PC-9 (cell line): ENCODE measurements at regions not wholly inside any gene's neighbourhood (a gene's known extent, or its start where the extent isn't known, plus 50 kb on each side); places are given as distances from the start of the nearest gene placed in this dataset.

Experiments used
- BruUV-seq: library from RNA; stranded (reverse); fragments of 400-500 nt; replicated peaks from 2 replicates; lab custom pipeline; 2021; lab: Mats Ljungman, UMichigan
- CTCF ChIA-PET: fragments of 300-600 bp; sonication (Branson Sonifier 250); formaldehyde crosslinking; loops from one replicate; lab custom pipeline; 2022; ENCODE audit warnings: antibody characterized with exemption; lab: Charles Lee
- POLR2A ChIA-PET: fragments of 300-600 bp; sonication (Branson Sonifier 250); formaldehyde crosslinking; loops from one replicate; lab custom pipeline; 2022; ENCODE audit warnings: antibody characterized with exemption; ENCODE audit not compliant: unreplicated experiment; lab: Charles Lee
- DNase-seq, 2 experiments: peaks; one replicate each; pipeline versions ENCODE4 v3.0.0 to v3.0.0-alpha.2; 2015 to 2022; ENCODE audit warnings: mixed read lengths in 1 of 2
- H2AFZ ChIP-seq: fragments of 200-600 bp; sonication (generic); 2 replicates; pipeline ENCODE4 v1.8.1; 2017; ENCODE audit warnings: antibody characterized with exemption
- H3F3A ChIP-seq: fragments of 200-600 bp; sonication (generic); 2 replicates; pipeline ENCODE4 v1.8.1; 2017; ENCODE audit warnings: antibody characterized with exemption, mild to moderate bottlenecking, low read depth; ENCODE audit not compliant: insufficient read depth
- H3K27ac ChIP-seq: fragments of 200-600 bp; sonication (generic); 2 replicates; pipeline ENCODE4 v1.6.1; 2016; ENCODE audit warnings: mixed run types
- H3K27me3 ChIP-seq: fragments of 200-600 bp; sonication (generic); 2 replicates; pipeline ENCODE4 v1.6.1; 2016; ENCODE audit warnings: low read depth, mixed run types; ENCODE audit not compliant: insufficient read depth
- H3K36me3 ChIP-seq: fragments of 200-600 bp; sonication (generic); 2 replicates; pipeline ENCODE4 v1.6.1; 2016; ENCODE audit warnings: low read depth, mixed run types
- H3K4me1 ChIP-seq: fragments of 200-600 bp; sonication (generic); replicated peaks from 2 replicates; pipeline ENCODE4 v1.6.1; 2016; ENCODE audit warnings: mixed run types; ENCODE audit not compliant: insufficient read depth
- H3K4me2 ChIP-seq: fragments of 200-600 bp; sonication (generic); 2 replicates; pipeline ENCODE4 v1.6.1; 2017; ENCODE audit warnings: mixed run types
- H3K4me3 ChIP-seq: fragments of 200-600 bp; sonication (generic); 2 replicates; pipeline ENCODE4 v1.6.1; 2016; ENCODE audit warnings: mixed run types
- H3K79me2 ChIP-seq: fragments of 200-600 bp; sonication (generic); 2 replicates; pipeline ENCODE4 v1.6.1; 2017; ENCODE audit warnings: low read depth, mixed run types
- H3K9me2 ChIP-seq: fragments of 200-600 bp; sonication (generic); 2 replicates; pipeline ENCODE4 v1.8.1; 2017; ENCODE audit warnings: mild to moderate bottlenecking; ENCODE audit not compliant: insufficient read depth
- H3K9me3 ChIP-seq: fragments of 200-600 bp; sonication (generic); 2 replicates; pipeline ENCODE4 v1.8.1; 2016; ENCODE audit warnings: low read depth; ENCODE audit not compliant: insufficient read depth
- H4K20me1 ChIP-seq: fragments of 200-600 bp; sonication (generic); 2 replicates; pipeline ENCODE4 v1.8.1; 2017; ENCODE audit not compliant: insufficient read depth
- EZH2 ChIP-seq: fragments of 200-600 bp; sonication (generic); IDR thresholded peaks from 2 replicates; pipeline ENCODE4 v1.8.0; 2017; ENCODE audit warnings: antibody characterized with exemption, low read depth
- intact Hi-C: fragments of 100-400 bp; cut with micrococcal nuclease; formaldehyde crosslinking; loops from one replicate; pipeline ENCODE4 v1.10.0; 2022; ENCODE audit not compliant: unreplicated experiment
- TF ChIP-seq, protein P1 (sequence below): fragments of 200-600 bp; sonication (generic); conservative IDR thresholded peaks from 2 replicates; pipeline ENCODE4 v1.6.1; 2017; ENCODE audit warnings: mixed run types, antibody characterized with exemption, mild to moderate bottlenecking, moderate library complexity

DNA sequence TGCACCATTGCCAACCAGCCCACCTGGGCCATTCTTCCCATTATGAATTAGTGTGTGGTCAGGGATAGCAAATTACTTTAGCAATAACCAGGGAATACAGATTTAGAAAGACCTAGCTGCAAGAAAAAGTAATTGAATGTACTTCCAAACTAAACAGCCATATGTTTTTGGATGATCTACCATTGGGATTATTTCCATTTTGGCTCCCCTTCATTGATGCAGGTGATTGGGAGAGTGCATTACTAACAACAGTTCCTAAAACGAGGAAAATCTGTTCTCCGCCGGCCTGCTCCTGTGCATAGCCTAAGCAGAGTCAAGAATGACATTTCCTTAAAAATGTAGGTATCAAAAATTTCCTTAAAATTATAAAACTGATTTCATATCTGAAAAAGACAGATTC is 58.5 kb downstream of the MAIP1 start:
- Histone ChIP-seq H3K4me2 (no peak overlapping the region), H2AFZ (no peak overlapping the region), H3K27me3 (no peaks in the 10 kb centered on the region), H3K9me2 (no peaks in the 10 kb centered on the region), H3K36me3 (no peaks in the 10 kb centered on the region), H4K20me1 (no peaks in the 10 kb centered on the region), H3K4me1 (no peaks in the 10 kb centered on the region), H3F3A (no peaks in the 10 kb centered on the region), H3K27ac (no peak overlapping the region), H3K79me2 (no peaks in the 10 kb centered on the region), H3K9me3 (no peaks in the 10 kb centered on the region), H3K4me3 (no peak overlapping the region)
- no TSS peak for BruUV-seq
- intact Hi-C loops, result no loop called here
- POLR2A ChIA-PET, result no interaction called here
- TF ChIP-seq EZH2, result no peak
- TF ChIP-seq, protein P1, sequence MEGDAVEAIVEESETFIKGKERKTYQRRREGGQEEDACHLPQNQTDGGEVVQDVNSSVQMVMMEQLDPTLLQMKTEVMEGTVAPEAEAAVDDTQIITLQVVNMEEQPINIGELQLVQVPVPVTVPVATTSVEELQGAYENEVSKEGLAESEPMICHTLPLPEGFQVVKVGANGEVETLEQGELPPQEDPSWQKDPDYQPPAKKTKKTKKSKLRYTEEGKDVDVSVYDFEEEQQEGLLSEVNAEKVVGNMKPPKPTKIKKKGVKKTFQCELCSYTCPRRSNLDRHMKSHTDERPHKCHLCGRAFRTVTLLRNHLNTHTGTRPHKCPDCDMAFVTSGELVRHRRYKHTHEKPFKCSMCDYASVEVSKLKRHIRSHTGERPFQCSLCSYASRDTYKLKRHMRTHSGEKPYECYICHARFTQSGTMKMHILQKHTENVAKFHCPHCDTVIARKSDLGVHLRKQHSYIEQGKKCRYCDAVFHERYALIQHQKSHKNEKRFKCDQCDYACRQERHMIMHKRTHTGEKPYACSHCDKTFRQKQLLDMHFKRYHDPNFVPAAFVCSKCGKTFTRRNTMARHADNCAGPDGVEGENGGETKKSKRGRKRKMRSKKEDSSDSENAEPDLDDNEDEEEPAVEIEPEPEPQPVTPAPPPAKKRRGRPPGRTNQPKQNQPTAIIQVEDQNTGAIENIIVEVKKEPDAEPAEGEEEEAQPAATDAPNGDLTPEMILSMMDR, result no peak
- no peak for DNase-seq
- CTCF ChIA-PET, result no interaction called here

DNA sequence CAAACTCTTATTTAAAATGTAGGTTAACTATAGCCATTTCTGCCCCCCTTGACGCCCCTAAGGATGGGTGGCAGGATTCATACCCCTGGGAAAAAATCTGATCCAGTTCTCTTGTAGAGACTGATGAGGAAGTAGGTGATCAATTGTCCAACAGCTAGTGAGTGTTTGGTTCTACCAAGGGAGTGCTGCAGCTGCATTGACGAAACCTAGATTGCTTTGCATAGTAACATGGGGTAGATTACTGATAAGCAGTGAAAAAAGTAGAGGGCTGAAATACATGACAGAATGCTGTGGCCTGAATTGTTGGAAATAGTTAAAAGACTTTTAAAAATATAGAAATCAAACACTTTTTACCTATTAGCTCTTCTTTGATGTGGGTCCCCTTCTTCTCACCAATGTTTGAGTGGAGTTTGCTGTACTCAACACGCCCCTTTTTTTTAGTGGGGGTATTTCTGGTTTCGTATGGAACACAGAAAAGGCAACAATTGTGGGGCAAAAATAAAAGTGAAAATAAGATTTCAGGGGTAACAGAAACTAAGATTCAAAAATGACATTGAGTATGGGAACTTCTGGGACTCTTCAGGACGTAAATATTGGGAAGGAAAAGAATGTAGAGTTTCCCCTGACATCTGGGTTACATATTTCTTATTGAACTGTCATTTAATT is 66.2 kb downstream of the MAIP1 start:
- intact Hi-C loops, result no loop called here
- no peaks in the 10 kb centered on the region for H3K4me1 ChIP-seq
- no peaks in the 10 kb centered on the region for H3F3A ChIP-seq
- BruUV-seq, result no TSS peak
- H2AFZ ChIP-seq, result no peak overlapping the region
- no peak overlapping the region for H3K4me3 ChIP-seq
- H4K20me1 ChIP-seq, result no peaks in the 10 kb centered on the region
- DNase-seq, result no peak
- H3K79me2 ChIP-seq, result no peaks in the 10 kb centered on the region
- ChIA-PET CTCF (no interaction called here), POLR2A (no interaction called here)
- no peaks in the 10 kb centered on the region; the same call in 1 of the 2 replicates for H3K9me2 ChIP-seq
- H3K4me2 ChIP-seq, result no peak overlapping the region
- H3K9me3 ChIP-seq, result 0 out of 2 replicates have a peak, but pooled peaks cover 5% of the 10 kb centered on the region
- H3K27me3 ChIP-seq, result no peaks in the 10 kb centered on the region
- no peak overlapping the region for H3K27ac ChIP-seq
- H3K36me3 ChIP-seq, result no peaks in the 10 kb centered on the region
- no peak for TF ChIP-seq EZH2
- TF ChIP-seq, protein P1, result no peak

DNA sequence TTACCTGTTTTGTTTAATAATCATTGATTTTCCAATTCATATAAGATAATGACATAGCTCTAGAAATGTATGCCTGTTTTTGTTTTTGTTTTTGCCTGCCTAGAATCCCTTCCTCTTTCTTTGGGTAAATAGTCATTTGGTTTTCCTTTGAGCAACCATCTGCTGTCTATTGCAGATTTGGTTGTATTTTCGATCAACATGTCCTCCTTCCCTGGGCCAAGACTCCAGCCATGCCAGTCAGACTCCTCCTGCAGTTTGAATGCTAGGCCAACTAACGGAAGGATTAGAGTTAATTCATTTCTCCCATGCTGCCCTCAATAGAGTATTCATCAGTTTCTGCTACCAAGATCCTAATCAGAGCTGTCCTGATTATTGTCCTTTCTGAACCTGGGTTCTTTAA is 67.1 kb downstream of the MAIP1 start:
- H3F3A ChIP-seq, result no peaks in the 10 kb centered on the region
- ChIA-PET CTCF (no interaction called here), POLR2A (no interaction called here)
- DNase-seq, result no peak
- H3K27ac ChIP-seq, result no peak overlapping the region
- H3K36me3 ChIP-seq, result no peaks in the 10 kb centered on the region
- no peak for TF ChIP-seq EZH2
- TF ChIP-seq, protein P1, result no peak
- H3K27me3 ChIP-seq, result no peaks in the 10 kb centered on the region
- no peaks in the 10 kb centered on the region for H3K4me1 ChIP-seq
- 0 out of 2 replicates have a peak, but pooled peaks cover 5% of the 10 kb centered on the region for H3K9me3 ChIP-seq
- H3K9me2 ChIP-seq, result no peaks in the 10 kb centered on the region; the same call in 1 of the 2 replicates
- H4K20me1 ChIP-seq, result no peaks in the 10 kb centered on the region
- H3K79me2 ChIP-seq, result no peaks in the 10 kb centered on the region
- intact Hi-C loops, result no loop called here
- no peak overlapping the region for H2AFZ ChIP-seq
- no peak overlapping the region for H3K4me3 ChIP-seq
- BruUV-seq, result no TSS peak
- H3K4me2 ChIP-seq, result no peak overlapping the region
